ENCODE measurements at regions not wholly inside any gene's neighbourhood (a gene's known extent, or its start where the extent isn't known, plus 50 kb on each side); places are given as distances from the start of the nearest gene placed in this dataset.

DNA sequence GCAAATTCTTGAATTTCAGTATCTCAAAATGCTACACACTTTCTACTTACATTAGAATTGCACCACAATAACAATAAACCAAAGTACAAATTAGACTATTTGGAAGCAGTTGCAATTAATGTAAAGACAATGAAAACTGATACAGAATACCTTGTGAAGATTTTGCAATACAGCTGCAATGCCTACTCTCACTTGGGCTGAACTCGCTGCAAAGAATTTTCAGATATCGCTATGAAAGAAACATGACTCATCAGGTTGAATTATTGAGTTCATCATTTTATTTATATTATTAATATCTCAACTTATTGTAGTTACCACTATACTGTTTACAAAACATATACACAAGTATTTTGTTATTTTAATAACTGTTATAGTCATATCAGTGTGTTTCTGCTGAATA is 108.0 kb upstream of the TMTC2 start:
- TF ChIP-seq, protein P1, sequence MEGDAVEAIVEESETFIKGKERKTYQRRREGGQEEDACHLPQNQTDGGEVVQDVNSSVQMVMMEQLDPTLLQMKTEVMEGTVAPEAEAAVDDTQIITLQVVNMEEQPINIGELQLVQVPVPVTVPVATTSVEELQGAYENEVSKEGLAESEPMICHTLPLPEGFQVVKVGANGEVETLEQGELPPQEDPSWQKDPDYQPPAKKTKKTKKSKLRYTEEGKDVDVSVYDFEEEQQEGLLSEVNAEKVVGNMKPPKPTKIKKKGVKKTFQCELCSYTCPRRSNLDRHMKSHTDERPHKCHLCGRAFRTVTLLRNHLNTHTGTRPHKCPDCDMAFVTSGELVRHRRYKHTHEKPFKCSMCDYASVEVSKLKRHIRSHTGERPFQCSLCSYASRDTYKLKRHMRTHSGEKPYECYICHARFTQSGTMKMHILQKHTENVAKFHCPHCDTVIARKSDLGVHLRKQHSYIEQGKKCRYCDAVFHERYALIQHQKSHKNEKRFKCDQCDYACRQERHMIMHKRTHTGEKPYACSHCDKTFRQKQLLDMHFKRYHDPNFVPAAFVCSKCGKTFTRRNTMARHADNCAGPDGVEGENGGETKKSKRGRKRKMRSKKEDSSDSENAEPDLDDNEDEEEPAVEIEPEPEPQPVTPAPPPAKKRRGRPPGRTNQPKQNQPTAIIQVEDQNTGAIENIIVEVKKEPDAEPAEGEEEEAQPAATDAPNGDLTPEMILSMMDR (IDR thresholded peaks at IDR 0.05), result no peak
- TF ChIP-seq POLR2A (IDR thresholded peaks at IDR 0.05), result no peak
